Testis (tissue), 2 donors: ENCODE measurements at regions not wholly inside any gene's neighbourhood (a gene's known extent, or its start where the extent isn't known, plus 50 kb on each side); places are given as distances from the start of the nearest gene placed in this dataset.

Source experiments
- DNase-seq: peaks from one replicate; pipeline ENCODE4 v3.0.0-alpha.2; 2019
- H3K27ac ChIP-seq, 2 donors: fragments of 200-600 bp; sonication (generic); one replicate each; pipeline ENCODE4 v1.5.1; 2019
- H3K27me3 ChIP-seq: fragments of 200-600 bp; sonication (generic); one replicate; pipeline ENCODE4 v1.5.1; 2019
- H3K36me3 ChIP-seq: fragments of 200-600 bp; sonication (generic); one replicate; pipeline ENCODE4 v1.5.1; 2017; ENCODE audit warnings: low read depth; ENCODE audit errors: missing control alignments
- H3K4me1 ChIP-seq: fragments of 200-600 bp; sonication (generic); one replicate; pipeline ENCODE4 v1.5.1; 2019
- H3K4me3 ChIP-seq, 2 donors: fragments of 200-600 bp; sonication (generic); one replicate each; pipeline ENCODE4 v1.5.1; 2017 to 2019
- H3K9me3 ChIP-seq: fragments of 200-600 bp; sonication (generic); one replicate; pipeline ENCODE4 v1.5.1; 2017
- POLR2A ChIP-seq: fragments of 450-650 bp; IDR thresholded peaks from one replicate; pipeline ENCODE4 v1.6.1; 2017; ENCODE audit warnings: antibody characterized with exemption, mild to moderate bottlenecking, moderate library complexity
- WGBS, 2 donors: methylation state at CpG; one replicate each; pipeline ENCODE4 v1.1.5; 2018; 5-methylcytosine and 5-hydroxymethylcytosine counted together
- intact Hi-C: fragments of 100-400 bp; cut with DNase I; formaldehyde crosslinking; loops from one replicate; pipeline ENCODE4 v1.15.1; 2023; ENCODE audit warnings: low total_unique reads
- TF ChIP-seq, protein P1 (sequence below), 3 experiments: fragments of 450-650 bp in 2 of 3; fragments of 200-600 bp in 1 of 3; sonication (generic) in 1 of 3; IDR thresholded peaks; one replicate each; pipeline ENCODE4 v1.5.1; 2016 to 2019; ENCODE audit warnings: antibody characterized with exemption in 3 of 3, mild to moderate bottlenecking in 2 of 3, moderate library complexity in 1 of 3

DNA sequence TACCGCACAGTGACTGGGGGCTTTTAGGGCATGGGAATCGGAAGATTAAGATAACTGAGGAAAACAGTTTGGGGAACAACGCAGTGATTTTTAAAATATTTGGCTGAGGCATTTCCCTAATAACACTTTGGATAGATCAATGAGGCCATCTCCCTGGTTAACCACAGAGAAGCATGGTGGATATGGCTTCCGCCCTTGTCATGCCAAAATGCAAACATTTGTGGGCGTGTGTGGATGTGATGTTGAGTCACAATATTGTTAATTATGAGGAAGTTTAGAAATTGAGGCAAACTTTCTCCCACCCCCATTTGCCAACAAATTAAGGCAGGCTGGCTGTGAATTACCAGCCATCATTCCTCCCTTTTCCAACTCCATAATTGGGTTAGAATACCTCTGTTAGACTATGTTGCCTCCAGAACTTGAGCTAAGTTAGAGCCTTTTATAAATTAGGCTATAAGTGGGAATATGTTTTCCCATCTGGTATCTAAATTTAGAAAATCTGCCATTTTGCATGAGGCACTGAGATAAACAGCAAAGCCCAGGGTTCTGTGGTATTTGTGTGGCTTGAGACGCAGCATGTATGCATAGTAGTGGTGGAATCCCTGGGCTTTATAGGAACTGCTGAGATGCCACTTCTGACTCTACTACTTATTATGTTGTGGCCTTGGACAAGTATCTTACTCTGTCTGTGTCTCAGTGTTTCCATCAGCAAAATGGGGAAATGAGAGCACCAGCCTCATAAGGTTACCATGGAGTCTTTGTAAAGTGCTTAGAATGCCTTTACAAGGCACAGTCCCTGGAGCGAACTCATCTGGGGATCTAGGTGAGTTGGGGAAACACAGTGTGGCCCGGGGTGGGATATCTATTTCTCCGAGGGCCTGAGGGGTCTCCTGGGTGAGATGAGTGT lies 154.6 kb downstream of the C1orf94 start:
- H3K4me3 ChIP-seq = no peak overlapping the region
- no peaks in the 10 kb centered on the region for H3K4me1 ChIP-seq
- 91% methylated on average over 9 of the region's 9 CpGs for WGBS, 2 donors
- H3K36me3 ChIP-seq = no peaks in the 10 kb centered on the region
- H3K27ac ChIP-seq = no peak overlapping the region
- no peaks in the 10 kb centered on the region for H3K27me3 ChIP-seq
- H3K9me3 ChIP-seq = no peaks in the 10 kb centered on the region
- no peak for TF ChIP-seq POLR2A
- TF ChIP-seq, protein P1, sequence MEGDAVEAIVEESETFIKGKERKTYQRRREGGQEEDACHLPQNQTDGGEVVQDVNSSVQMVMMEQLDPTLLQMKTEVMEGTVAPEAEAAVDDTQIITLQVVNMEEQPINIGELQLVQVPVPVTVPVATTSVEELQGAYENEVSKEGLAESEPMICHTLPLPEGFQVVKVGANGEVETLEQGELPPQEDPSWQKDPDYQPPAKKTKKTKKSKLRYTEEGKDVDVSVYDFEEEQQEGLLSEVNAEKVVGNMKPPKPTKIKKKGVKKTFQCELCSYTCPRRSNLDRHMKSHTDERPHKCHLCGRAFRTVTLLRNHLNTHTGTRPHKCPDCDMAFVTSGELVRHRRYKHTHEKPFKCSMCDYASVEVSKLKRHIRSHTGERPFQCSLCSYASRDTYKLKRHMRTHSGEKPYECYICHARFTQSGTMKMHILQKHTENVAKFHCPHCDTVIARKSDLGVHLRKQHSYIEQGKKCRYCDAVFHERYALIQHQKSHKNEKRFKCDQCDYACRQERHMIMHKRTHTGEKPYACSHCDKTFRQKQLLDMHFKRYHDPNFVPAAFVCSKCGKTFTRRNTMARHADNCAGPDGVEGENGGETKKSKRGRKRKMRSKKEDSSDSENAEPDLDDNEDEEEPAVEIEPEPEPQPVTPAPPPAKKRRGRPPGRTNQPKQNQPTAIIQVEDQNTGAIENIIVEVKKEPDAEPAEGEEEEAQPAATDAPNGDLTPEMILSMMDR (IDR thresholded peaks at IDR 0.05) = no peak
- DNase-seq = no peak
- intact Hi-C loops = no loop called here

DNA sequence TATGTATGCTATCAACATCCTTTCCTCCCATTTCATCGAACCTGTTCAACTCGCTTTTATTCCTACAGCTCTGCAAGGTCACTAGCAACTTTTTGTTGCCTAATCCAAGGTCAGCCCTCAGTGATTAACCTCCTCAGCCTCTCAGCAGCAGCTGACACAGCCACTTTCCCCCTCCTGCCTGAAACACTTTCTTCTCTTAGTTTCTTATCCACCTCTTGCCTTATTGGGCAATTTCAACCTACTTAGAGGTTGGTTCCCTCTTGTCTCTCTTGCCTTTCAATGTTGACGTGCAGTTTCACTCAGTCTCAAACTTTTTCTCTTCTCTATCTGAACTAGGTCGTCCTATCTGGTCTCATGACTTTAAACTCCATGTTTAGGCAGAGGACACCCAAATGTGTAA lies 156.3 kb downstream of the C1orf94 start:
- 16 to 29% methylated on average over 3 of the region's 4 CpGs for WGBS, 2 donors
- DNase-seq = no peak
- no peak overlapping the region for H3K27ac ChIP-seq
- no peaks in the 10 kb centered on the region for H3K4me1 ChIP-seq
- H3K4me3 ChIP-seq = no peak overlapping the region
- no peaks in the 10 kb centered on the region for H3K36me3 ChIP-seq
- H3K27me3 ChIP-seq = no peaks in the 10 kb centered on the region
- TF ChIP-seq POLR2A = no peak
- TF ChIP-seq, protein P1 (IDR thresholded peaks at IDR 0.05) = no peak
- no peaks in the 10 kb centered on the region for H3K9me3 ChIP-seq
- intact Hi-C loops = no loop called here

DNA sequence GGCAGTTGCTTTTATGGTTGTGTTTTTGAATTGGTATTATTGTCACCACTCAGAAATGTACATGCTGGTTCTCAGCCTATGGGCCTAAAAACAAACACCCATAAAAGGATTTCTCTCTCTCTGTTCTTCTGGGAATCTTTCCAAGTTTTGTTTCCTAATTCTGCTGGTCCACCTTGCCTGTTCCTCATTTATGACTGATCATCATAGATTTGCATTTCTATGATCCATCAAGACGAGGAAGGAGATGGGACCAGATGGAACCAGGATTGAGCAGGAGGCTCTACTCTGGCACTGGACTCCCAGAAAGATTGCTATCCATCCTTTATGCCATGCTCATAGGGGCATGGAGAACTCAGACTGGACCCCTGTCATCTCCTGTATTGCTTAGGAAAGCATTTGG lies 162.2 kb downstream of the C1orf94 start:
- DNase-seq = no peak
- no peak for TF ChIP-seq POLR2A
- TF ChIP-seq, protein P1 (IDR thresholded peaks at IDR 0.05) = no peak
- H3K36me3 ChIP-seq = no peaks in the 10 kb centered on the region
- 79 to 87% methylated on average over 1 of the region's 1 CpG for WGBS, 2 donors
- no peaks in the 10 kb centered on the region for H3K27me3 ChIP-seq
- H3K9me3 ChIP-seq = no peaks in the 10 kb centered on the region
- H3K4me1 ChIP-seq = no peaks in the 10 kb centered on the region
- H3K4me3 ChIP-seq = no peak overlapping the region
- H3K27ac ChIP-seq = no peak overlapping the region
- intact Hi-C loops = no loop called here

DNA sequence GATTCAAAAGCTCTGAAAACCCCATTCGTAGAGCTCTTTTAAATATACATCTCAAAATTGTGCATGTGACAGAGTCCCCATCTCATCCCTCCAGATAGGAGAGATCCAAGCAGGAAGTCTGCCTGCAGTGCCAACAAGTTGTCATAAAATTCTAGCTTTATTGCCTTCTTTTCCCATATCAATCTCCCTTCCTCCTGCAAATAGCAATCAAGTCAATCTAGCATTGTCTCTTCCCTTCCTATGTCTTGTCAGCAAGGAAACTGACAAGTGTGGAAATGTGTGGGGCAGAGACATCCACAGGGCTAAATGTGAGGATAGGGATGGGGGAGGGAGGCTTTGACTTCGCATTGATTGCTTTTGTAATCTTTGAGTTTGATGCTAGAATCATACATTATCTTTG lies 165.2 kb downstream of the C1orf94 start:
- TF ChIP-seq POLR2A = no peak
- TF ChIP-seq, protein P1 (IDR thresholded peaks at IDR 0.05) = no peak
- intact Hi-C loops = no loop called here
- Histone ChIP-seq H3K4me3 (no peak overlapping the region), H3K27me3 (no peaks in the 10 kb centered on the region), H3K9me3 (no peaks in the 10 kb centered on the region), H3K36me3 (no peaks in the 10 kb centered on the region), H3K4me1 (no peaks in the 10 kb centered on the region), H3K27ac (no peak overlapping the region)
- 55 to 84% methylated on average over 2 of the region's 2 CpGs for WGBS, 2 donors
- DNase-seq = no peak

DNA sequence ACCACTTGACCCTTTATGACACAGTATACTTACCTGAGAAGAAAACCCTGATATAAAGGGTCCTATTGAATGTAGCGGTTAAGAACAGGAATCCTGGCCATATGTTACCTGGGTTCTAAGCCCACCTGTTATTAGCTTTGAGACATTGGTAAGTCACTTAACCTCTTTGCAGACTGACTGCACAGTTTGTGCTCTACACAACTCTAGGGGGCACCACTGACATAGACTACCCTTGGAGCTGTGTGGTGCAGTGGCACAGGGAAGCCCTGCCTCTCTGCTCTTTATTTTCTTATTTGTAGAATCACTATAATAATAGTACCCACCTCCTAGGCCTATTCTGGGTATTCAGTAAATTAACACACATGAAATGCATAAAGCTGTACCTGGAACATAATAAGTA lies 165.6 kb downstream of the C1orf94 start:
- DNase-seq = no peak
- no peak overlapping the region for H3K4me3 ChIP-seq
- 100% methylated on average over 1 of the region's 1 CpG for WGBS, 2 donors
- H3K27ac ChIP-seq = no peak overlapping the region
- H3K4me1 ChIP-seq = no peaks in the 10 kb centered on the region
- TF ChIP-seq POLR2A = no peak
- TF ChIP-seq, protein P1 (IDR thresholded peaks at IDR 0.05) = no peak
- H3K9me3 ChIP-seq = no peaks in the 10 kb centered on the region
- H3K27me3 ChIP-seq = no peaks in the 10 kb centered on the region
- intact Hi-C loops = no loop called here
- H3K36me3 ChIP-seq = no peaks in the 10 kb centered on the region
